Left kidney (tissue), 1 donor: ENCODE measurements at regions not wholly inside any gene's neighbourhood (a gene's known extent, or its start where the extent isn't known, plus 50 kb on each side); places are given as distances from the start of the nearest gene placed in this dataset.
"Not testable (repeated sequence)": the region's sequence is repeated elsewhere in the genome, so short reads cannot be mapped to it uniquely, and the experiment has no call there.

Experiments
- DNase-seq: peaks from one replicate; pipeline ENCODE4 v3.0.0-alpha.2; 2013

DNA sequence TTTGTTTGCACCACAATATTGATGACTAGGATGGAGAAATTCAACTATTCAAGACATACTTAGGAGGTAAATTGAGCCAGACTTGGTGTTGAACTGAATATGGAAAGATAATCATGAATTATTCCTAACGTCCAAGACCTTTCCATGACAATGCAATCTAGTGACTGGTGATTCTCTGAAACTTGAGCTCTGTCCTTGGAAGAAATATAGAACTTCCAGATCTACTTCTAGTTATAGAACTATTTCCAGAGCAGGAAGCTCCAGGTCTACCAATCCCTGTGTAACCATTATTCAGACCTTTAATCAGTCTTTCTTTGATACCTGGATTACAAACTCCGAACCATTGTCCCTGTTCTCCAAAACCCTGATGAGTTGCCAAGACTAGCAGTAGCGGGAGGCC, 272.6 kb upstream of the SLC14A2 start:
- DNase-seq = no peak

DNA sequence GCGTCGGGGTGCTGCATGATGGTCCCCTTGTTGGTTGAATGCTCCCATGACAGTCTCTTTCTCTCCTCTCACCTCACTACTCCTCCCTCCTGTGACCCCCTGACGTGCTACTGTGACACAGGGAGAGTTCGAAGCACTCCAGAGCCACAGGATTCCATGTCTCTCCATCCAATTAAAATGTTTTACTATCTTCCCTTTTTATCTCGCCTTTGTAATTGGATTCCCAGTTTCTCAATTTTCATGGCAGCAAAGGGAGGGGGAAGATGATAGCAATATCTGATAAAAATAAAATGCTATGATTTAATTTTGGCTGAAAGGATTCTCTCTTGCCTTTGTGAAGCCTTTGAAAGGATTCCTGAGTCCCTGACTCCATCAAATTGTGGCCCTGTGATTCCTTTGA, 271.9 kb upstream of the SLC14A2 start:
- no peak for DNase-seq

DNA sequence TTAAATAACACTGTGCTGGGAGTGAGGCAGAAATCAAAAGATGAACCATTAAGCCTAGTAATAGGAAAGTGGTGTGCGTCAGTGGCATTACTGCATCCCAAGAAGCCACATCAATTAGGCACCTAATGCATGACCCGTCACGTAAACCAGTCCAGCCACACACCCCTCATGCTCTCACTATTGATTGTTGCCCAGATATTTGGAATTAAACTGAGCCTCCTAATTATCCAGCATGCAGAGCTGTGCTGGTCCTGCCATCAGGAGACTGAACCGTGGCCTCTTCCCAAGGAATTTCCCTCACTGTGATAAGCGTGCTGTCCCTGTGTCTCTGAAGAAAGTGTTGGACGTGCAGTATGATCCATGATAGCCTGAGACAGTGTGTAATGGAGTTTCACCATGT, 270.6 kb upstream of the SLC14A2 start:
- DNase-seq = not testable (repeated sequence)

- DNase-seq = no peak
Measured at GRCh38 chr18:45349019-45349418, 266.3 kb upstream of the SLC14A2 start.

GRCh38 chr18:45349467-45349866, 265.8 kb upstream of the SLC14A2 start:
- no peak for DNase-seq

DNA sequence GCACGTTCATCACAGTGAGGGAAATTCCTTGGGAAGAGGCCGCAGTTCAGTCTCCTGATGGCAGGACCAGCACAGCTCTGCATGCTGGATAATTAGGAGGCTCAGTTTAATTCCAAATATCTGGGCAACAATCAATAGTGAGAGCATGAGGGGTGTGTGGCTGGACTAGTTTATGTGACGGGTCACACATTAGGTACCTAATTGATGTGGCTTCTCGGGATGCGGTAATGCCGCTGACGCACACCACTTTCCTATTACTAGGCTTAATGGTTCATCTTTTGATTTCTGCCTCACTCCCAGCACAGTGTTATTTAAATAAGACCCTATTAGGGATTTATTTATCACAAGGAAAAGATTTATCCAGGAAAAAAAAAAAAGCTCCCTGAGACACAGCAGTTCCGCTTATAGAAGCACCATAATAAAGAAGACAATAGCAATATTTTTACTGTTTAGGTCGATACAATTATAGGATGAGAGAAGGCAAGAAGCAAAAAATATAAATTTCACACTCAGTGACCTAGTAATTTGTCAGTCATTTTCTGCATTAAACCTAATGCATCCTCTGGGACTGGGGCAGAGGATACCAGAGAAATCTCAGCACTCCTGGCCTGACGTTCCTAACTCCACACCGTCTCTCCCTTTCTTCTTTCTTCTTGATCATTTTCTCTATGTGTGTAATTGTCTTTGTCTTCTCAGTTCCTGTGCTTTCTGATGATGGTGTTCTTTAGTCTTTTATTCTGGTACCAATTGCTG, 264.7 kb upstream of the SLC14A2 start:
- no peak for DNase-seq

DNA sequence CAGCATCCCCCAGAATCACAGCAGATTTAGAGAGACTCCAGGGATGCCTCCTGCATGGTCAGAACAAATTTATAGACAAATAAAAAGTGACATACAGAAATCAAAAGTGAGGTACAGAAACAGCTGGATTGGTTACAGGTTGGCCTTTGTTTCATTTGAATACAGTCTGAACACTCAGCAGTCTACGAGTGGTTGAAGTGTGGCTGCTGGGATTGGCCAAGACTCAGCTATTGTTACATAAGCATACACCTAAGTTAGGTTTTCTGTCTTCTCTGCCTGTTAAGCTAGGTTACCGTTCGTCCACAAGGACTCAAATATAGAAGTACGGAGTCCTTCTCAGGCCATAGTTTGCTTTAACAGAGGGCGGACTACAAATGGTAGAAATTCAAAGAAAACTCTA, 262.4 kb upstream of the SLC14A2 start:
- no peak for DNase-seq

DNA sequence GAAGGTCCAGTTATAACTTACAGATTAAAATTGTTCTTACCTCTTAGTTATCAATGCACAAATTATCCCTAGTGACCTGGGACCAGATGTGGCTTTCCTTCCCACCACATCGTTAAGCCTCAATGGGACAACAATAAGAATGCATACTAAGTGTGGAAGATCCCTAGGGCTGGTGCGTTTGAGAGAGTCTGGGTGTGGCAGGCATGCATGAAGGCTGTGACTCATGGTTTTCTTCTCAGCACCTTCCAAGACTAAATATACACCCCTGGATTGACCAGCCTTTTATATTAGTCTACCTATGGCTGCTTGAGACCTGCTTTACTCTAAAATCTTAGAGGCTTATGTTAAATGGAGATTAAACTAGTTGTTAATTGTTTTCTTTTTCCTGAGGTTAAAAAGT, 261.7 kb upstream of the SLC14A2 start:
- no peak for DNase-seq

- DNase-seq = no peak
Measured at GRCh38 chr18:45355944-45356520, 259.2 kb upstream of the SLC14A2 start.

DNA sequence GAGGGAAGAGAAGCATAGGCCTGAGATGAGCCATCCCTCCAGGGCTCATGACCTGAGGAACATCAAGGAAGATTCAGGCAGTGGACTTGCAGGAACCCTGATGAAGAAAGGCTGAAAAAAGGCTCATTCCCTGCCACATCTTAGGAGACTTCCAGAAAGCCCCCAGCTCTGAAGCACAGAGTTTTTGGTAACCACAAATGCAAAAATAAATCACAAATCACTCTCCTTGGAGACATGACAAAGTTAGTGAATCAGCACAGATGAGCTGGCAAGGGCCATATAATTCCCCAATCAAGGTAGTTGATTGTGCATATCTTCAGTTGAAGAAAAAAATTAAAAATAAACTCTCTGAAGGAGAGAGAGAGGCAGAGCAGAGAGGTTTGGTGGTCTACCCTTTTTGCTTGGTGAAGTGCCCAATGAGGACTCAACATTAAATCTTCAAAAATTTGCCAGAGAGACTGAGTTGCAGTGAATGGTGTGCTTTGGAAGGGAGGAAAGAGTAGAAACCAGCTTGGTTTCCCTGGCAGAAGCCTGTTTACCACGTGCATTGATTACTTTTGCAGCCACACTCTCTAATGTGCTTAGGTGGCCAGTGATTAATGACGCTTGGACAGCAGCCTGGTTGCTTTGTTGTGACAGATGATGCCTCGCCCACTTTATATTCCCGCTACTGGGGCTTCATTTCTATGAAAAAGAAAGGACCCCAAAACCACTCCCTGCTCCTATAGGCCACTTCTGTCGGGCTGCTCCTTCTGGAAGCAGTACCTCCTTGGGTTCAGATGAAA, 257.4 kb upstream of the SLC14A2 start:
- DNase-seq = no peak

- no peak for DNase-seq
Measured at GRCh38 chr18:45359275-45360009, 255.8 kb upstream of the SLC14A2 start.

GRCh38 chr18:45361125-45361851, 254.0 kb upstream of the SLC14A2 start:
- DNase-seq = no peak

DNA sequence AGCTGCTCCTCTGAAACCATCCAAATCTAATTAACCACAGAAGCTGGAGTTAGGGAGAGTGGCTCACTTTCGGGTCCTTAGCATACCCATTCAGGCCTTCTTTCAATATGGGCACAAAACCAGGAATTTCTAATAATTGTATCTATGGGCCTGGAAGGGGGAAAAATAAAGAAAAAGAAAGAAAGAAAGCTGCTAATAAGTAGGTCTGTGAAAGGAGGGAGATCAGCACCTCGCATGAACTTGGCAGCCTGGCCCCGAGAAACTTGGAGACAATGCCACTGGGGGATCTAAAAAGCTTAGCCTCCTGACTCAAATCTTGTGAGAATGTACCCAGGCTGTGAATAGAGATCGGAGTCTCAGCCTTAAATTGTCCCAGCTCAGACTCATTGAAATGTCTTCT, 252.1 kb upstream of the SLC14A2 start:
- no peak for DNase-seq

- DNase-seq = no peak
Measured at GRCh38 chr18:45365835-45366234, 249.4 kb upstream of the SLC14A2 start.

GRCh38 chr18:45370255-45371010, 244.8 kb upstream of the SLC14A2 start:
- no peak for DNase-seq

DNA sequence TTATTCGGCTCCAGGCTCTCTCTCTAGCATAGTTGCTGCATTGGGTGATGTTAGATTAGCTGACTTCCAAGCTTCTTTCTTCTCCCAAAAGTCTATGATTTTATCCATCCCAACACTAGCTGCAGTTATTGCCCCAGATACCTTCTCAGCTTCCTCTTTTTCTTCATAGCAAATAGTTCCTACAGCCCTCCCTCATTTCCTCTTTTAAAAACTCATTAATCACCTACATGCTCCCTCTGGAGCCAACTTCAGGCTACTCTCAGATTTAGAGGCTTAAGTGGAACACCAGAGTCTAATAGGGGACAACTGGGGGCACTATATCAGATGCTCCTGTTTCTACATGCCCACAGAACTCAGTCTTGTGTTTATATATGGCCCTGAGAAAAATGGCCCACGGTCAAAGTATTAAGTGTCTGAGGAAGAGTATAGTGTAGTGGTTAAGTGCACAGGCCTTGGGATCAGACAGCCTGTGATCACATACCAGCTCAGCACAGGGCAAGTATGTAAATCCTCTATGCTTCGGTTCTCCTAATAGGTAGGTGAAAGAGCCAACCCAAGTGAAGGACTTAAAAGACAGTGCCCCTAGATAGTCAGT, 241.9 kb upstream of the SLC14A2 start:
- DNase-seq = no peak

GRCh38 chr18:45374236-45374635, 241.0 kb upstream of the SLC14A2 start:
- no peak for DNase-seq

GRCh38 chr18:45374878-45375630, 240.2 kb upstream of the SLC14A2 start:
- no peak for DNase-seq

DNA sequence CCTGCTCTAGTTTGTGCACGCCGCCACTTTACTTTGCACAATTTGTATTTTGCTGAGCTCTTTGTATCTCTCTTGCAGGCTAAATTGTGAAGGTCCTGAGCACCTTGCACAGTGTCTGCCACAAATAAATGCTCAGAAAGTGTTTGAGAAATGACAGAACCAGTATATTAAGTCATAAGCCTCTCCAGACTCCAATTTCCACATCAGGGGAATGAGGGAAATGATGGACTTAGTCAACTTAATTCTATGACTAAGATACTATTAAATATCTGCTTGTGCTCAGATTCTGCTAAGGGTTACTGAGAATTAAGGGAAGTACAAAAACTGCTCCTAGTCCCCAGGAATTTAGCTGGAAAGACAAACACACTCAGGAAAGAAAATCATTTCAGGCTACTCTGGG, 239.1 kb upstream of the SLC14A2 start:
- no peak for DNase-seq

- DNase-seq = no peak
Measured at GRCh38 chr18:45378308-45378707, 237.0 kb upstream of the SLC14A2 start.
